Medulla oblongata (tissue), 1 donor: ENCODE measurements at regions not wholly inside any gene's neighbourhood (a gene's known extent, or its start where the extent isn't known, plus 50 kb on each side); places are given as distances from the start of the nearest gene placed in this dataset.

Source experiments
- DNase-seq: peaks from one replicate; pipeline ENCODE4 v3.0.0-alpha.2; 2015; ENCODE audit errors: extremely low spot score

DNA sequence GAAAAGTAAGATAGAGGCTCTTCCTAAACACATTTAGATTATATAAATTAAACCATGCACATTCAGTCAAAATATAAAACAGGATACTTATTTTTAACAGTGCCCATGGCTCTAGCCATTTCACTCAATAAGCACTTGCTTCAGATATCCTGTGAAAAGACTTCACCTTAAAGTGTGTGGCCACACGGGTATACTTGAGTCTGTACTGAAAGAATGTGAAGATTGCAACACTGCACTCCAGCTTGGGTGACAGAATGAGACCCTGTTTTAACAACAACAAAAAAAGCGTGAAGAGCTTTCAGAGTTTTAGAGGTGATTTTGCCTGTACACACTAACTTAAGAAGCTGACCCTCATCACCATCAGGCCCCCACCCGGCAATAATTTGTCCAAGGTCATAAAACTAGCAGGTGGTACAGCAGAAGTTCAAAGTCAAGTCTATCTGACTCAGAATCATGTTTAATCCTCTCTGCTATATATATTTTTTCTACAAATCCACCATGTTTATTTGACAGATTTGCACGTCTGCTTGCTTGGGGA lies 203.5 kb upstream of the GUCY1A2 start:
- DNase-seq = no peak

DNA sequence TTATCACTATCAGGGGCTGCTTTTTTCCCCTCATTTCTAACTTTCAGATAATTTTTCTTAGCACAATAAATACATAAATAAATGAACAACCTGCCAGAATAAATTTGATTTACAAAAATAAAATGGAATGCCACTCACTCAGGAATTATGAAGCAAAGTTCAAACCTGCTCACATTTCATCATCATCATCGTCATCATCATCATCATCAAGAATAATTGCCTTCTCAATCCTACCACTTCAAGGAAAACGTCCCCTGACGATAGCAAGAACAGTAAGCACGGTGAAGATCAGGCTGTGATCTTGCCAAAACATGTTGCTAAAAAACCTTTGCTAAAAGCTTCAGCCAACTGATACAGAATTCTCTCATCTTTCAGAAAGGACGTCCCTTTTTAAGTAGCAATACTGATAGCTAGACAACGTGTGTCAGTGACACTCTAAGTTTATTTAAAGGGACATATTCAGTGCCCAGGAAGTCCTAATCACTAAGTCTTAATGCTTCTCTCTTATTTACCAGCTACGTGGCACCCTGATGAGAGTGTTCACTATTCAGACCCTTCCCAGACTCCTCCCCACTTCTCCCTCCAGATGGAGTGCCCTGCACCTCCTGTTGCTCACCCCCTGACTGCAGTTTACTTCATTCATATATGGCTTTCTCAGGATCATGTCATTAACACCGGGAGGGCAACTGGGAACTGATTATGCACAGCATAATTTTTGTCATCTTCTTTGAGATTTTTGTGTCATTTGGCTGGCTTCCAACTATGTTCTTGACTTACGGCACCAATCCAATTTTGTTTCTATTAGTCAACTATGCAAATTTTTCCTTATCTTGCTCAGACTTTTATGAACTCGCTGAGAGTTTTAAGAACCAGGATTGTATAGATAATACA lies 200.1 kb upstream of the GUCY1A2 start:
- DNase-seq = no peak

DNA sequence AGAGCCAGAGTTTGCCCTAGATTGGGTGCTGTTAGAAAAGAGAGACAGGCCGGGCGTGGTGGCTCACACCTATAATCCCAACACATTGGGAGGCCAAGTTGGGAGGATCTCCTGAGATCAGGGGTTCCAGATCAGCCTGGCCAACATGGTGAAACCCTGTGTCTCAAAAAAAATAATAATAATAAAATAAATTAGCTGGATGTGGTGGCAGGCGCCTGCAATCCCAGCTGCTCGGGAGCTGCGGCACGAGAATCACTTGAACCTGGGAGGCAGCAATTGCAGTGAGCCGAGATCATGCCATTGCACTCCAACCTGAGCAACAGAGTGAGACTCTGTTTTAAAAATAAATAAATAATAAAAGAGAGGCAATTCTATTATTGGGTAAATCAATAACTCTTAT lies 199.2 kb upstream of the GUCY1A2 start:
- no peak for DNase-seq

DNA sequence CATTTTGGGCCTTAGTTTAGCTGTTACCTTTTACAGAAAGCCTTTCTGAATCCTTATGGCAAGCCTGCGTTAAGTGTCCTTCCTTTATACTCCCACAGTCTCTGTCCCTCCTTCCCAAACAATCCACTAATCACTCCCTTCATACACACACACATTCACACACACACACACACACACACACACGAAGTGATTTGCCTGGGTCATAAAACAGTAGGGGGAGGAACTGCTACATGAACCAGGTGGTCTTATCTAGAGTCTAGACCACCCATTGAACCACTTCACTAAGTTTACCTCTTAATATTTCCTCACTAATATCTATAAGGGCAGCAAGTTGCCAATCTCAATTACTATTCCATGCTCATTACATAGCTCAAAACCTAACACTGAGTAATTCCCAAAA lies 196.7 kb upstream of the GUCY1A2 start:
- no peak for DNase-seq

DNA sequence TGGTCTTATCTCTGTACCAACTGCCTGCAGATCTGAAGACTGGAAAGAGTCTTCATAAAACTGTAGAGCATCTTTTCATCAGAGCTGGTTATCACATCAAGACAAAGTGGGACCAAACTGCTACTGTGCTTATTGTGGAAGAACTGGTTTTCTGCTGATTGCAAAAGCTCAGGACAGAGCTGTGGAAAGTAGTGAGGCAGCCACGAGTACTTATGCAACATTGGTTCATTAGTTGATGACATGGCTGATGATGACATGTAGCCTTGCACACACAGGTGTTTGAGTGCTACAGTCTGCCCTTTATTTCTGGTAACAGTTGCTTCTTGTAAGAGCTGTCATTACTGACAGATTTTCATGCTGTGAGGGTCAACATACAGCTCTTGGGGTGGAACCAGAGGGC lies 185.4 kb upstream of the GUCY1A2 start:
- DNase-seq = no peak

DNA sequence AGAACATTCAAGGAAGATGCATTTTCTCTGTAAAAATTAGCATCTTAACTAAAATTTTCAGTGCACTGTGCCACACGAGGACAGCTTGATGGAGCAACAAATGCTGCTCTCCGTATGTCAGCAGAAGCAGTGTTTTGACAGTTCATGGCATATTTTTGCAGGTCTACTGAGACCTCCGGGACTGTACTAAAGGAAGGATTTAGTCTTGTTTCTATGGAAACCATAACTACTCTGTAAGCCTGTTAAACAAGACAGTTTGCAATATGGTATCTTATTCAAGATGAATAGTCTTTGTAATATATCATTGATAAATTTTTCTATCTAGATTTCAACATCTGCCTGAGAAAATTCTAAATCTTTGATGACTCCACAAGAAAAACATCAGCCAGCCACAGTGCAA lies 184.0 kb upstream of the GUCY1A2 start:
- DNase-seq = no peak

DNA sequence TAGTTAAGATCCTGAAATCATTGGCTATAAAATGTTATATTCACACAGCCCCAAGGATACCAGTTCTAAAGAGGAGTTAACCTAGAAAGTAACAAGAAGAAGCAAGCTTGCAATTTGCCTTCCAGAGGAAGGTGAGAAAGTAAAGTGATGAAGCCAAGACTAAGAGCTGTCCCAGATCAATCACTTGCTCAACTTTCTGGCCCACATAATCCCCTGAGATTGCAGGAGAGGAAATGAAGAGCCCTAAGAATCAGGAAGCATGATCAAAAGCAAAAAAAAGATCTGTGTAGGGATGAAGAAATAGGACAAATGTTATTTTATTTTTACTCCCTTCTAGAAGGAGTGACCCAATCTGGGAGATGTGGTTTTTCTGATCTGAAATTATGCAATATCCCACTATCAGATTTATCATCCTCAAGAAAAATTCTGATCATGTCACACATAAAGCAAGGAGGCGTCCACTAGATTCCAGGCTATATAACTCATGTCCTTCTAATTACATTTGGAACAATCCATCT lies 180.3 kb upstream of the GUCY1A2 start:
- no peak for DNase-seq

DNA sequence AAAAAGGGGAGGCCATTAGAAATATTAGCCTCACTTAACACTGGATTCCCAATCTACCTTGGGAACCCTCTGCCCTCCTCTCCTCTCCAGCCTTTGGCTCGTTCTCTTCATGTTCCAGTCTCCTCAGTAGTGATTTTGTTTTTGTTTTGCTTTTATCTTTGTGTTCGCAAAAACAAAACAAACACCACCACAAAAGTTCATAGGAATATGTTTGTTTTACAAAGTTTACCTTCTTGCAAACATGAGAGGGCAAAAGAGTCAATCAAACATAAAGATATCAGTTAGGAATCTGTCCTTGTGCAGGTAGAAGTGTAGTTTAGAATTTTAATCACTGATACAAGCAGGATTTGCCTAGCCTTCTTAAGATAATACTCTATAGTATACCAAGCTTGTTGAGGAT lies 179.7 kb upstream of the GUCY1A2 start:
- DNase-seq = no peak

DNA sequence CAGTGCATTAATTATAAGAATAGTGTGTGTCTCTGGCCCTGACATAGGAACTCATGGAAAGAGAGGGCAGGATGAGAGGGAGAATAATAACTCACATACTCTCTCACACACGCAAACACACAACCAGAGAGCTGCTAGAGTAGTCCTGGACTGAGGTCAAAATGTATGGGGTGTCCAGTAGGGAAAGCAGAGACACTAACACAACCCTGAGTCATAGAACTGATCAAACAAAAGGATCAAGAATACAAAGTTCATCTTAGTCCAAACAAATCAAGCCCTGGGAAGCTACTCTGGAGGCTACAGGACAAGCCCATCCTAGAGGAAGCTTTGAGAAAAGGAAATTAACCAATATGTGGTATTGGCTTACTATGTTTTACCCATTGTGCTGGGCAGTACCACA lies 178.5 kb upstream of the GUCY1A2 start:
- no peak for DNase-seq

DNA sequence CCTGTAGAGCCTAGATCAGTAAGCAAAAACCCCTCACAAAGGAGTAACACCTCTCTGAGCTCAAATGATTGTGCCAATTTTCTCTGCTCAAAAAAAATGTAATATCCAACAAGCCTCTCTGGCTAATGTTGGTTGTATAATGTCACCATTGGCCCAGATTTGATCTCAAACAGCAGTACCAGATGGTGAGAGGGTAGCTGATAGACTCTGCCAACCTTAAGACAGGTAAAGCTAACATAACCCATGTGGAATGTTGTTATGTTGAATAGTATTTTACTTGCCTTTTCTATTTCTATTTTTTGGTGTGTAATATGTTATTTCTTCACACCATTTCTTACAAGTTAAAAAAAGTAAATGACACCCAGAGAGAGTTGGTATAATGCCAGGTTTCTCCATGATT lies 166.7 kb upstream of the GUCY1A2 start:
- no peak for DNase-seq

DNA sequence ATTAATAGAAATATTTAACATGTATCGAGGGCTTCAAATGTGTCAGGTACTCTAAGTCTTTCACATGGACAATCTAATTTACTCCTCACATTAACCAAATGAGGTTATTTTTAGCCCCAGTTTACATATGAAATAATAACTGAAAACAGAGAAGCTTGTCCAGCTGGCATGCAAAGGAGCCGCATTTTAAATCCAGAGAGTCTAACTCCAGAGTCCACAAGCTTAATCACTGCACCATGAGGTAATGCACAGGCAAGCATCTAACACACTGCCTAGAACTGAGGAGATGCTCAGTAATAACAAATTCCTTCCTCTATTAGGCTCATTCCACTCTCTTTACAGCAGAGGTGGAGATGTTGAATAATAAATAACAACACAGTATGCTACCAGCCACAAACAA lies 165.7 kb upstream of the GUCY1A2 start:
- no peak for DNase-seq

DNA sequence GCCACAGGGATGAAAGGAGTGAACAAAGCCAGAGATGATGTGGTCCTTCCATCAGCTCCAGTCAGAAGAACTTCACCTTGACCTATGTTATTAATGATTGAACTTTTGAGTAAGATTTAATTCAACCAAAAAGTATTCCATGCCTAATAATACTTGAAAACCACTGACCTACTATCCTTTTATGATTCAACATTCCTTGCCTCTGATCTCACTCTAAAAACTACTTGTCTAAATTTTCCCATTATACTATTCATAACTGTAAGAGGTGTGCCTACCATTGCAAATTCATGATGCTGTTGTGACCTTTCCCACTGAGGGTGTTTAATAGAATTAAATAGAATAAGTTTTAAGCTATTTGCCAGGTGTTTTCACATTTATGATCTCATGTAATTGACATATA lies 164.7 kb upstream of the GUCY1A2 start:
- no peak for DNase-seq

DNA sequence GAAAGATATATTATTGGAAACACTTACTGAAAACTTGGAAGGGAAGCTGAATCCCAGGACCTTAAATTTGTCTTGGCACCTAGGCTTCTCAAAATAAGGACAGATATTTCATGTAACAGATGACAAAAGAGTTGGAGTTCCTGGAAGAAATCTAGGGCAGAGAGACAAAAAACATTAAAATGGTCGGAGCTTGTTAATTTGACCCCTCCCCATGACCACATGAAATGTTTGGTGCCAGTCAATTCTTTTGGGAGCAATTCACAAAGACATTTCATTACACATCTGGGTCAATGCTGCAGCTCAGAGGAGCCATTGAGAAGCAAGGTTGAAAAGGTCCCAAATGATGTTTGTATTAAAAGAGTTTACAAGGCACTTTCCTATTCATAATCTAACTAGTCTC lies 162.0 kb upstream of the GUCY1A2 start:
- no peak for DNase-seq

DNA sequence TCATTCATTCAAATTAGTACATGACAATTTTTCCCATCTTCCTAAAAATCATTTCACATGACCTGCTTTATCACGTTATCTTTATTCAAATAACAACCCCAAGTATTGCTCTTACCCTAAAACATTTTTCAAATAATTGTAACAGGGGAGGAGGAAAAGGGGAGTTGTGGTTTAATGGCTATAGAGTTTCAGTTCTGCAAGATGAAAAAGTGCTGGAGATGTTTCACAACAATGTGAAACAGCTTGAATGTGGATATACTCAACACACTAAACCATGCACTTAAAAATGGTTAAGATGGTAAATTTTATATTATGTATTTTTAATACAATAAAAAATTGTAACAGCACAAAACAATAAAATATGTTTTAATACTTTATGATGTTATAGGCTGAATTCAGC lies 161.6 kb upstream of the GUCY1A2 start:
- no peak for DNase-seq

DNA sequence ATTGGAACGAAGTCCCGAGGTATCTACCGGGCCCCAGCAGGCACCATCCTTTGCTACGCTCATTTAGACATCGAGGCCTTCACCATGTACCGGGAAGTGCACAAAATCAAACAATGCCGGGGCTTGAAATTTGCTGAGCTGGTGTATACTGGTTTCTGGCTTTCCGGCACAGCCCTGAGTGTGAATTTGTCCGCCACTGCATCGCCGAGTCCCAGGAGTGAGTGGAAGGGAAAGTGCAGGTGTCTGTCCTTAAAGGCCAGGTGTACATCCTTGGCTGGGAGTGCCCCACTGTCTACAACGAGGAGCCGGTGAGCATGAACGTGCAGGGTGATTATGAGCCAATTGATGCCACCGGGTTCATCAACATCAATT lies 158.8 kb upstream of the GUCY1A2 start:
- DNase-seq = no peak

DNA sequence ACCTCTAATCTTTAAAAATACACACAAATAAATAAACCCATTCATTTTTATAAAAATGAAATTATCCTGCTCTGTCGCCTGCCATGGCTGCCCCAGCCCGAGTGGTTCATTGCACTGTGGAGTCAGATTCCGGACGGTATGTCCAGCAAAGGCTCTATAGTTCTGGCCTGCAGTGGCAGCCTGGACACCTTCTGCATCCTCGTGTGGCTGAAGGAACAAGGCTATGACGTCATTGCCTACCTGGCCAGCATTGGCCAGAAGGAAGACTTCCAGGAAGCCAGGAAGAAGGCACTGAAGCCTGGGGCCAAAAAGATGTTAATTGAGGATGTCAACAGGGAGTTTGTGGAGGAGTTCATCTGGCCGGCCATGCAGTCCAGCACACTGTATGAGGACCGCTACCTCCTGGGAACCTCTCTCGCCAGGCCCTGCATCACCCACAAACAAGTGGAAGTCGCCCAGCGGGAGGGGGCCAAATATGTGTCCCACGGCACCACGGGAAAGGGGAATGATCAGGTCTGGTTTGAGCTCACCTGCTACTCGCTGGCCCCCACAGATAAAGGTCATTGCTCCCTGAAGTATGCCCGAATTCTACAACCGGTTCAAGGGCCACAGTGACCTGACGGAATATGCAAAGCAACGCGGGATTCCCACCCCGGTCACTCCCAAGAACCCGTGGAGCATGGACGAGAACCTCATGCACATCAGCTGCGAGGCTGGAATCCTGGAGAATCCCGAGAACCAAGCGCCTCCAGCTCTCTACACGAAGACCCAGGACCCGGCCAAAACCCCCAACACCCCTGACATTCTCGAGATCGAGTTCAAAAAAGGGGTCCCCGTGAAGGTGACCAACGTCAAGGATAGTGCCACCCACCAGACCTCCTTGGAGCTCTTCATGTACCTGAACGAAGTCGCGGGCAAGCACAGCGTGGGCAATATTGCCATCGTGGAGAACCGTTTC lies 158.2 kb upstream of the GUCY1A2 start:
- no peak for DNase-seq

DNA sequence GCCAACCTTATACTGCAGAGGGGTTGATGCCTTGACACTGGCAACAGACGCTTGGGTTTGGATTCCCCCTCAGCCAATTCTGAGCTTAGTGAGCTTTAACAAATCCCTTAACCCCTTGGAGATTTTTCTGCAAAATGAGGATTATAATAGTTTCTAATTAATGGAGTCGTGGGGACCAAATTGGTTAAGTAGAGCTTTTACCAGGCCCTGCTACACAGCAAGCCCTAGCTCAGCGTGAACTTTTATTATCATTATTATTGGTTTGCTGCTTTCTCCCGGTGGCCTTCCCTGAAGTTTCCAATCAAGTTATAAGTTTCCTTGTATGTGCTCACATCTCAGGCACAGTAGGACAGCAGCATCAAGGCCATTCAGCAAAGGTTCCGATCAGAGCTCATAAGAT lies 156.6 kb upstream of the GUCY1A2 start:
- no peak for DNase-seq

DNA sequence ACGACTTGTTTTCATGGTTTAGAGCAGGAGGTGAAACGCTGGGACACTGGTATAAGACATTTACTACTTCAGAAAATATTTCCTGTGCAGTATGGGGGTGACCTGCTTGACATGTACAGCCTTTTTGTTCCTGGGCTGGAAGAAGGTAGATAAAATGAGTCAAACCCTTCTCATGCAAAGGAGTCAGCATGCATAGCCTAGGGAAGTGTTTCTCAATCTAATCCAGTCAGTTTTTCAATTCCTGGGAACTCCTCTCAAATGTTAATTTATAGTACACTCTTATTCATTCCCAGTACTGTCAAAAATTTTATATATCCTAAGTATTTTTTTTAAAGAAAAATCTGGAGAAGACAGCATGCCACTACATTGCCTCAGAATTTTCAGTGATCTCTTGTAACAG lies 154.7 kb upstream of the GUCY1A2 start:
- DNase-seq = no peak

DNA sequence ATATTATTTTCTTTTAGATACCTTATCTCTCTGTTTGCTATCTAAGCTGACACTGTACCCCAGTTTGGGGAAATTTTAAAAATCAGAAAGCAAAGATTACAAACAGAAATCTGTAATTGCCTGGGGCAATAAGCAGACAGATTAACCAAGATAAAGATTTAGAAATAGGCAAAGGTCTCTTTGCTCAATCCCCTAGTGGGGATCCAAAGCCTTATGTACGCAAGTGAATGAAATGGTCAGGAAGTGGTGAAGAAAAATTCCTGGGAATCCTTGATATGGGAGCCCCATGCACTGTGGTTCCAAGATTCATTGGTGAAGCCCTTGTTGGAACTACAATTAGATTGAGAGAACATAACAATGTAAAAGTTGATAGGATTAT lies 139.5 kb upstream of the GUCY1A2 start:
- no peak for DNase-seq

DNA sequence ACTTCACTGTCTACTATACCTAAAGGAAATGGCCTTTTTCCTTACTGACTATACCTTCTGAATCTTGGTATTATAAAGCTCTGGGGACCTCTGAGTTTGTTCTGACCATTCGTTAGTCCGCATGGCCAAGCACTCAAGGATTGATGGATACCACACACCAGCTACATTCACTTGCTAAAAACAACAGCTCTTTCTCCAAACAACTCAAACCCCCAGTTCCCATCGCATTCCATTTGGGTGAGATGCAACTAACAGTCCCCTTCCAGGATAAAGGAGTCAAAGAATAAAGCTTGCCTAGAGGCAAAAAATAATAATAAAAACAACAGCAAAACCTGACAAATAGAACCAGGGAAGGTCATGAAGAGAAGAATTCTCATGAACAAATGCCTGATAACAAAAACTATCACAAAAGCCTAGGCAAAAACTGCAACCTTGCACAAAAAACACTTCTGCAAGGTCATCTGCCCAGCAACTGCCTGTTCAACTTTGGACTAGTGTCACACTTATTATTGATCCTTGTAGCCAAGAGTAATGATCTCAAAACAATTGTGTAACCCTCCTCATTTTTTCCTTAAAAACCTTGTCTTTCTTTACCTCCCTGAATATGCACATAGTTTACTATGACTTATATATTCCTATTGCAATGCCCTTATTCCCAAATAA lies 139.0 kb upstream of the GUCY1A2 start:
- no peak for DNase-seq

DNA sequence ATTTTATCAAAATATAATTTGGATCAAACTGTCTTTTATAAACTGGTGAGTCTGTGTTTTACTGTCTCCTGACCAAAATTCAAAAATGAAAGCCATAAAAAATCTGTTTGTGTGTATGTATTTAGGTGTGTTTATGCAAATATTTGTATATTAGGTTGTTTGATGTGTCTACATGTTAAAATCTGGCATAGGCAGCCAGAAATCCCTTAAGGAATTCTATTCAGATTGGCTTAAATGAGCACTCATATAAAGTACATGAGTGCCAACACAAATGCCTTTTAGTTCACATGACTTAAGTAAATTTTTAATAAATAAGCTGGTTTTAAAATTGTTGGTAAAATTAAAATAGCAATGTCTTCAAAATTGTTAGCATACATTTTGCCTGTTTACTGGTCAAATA lies 133.3 kb upstream of the GUCY1A2 start:
- no peak for DNase-seq

DNA sequence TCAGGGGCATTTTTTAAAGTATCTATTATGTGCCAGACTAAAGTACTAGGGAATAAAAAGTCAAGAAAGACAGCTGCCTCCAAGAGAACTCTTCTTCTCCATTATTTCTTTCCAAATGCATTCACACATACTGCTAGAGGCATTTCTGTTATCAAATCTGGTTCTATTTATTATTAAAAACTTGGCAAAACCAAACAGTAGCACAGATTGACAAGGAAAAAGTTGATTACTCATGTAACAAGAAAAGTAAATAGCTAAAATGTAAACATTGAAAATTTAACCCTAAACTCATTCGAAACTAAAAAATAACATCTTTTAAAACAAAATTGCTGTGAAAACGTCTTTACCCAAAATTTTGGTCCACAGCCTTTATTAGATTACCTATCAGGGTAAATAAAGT lies 132.9 kb upstream of the GUCY1A2 start:
- DNase-seq = no peak
